ENCODE measurements at regions not wholly inside any gene's neighbourhood (a gene's known extent, or its start where the extent isn't known, plus 50 kb on each side); places are given as distances from the start of the nearest gene placed in this dataset.

- TF ChIP-seq CTCF (IDR thresholded peaks at IDR 0.05) (no peak), POLR2A (IDR thresholded peaks at IDR 0.05) (no peak)
Measured at GRCh38 chr6:20348041-20348440, 53.6 kb upstream of the E2F3 start.
